Stimulated activated memory B cell treated with anti-CD40 and anti-IgM and Interleukin-4, amounts not matched to agents 10 μg/mL and 1 μg/mL and 100 μg/mL, for 72 hours (primary cell): ENCODE measurements at regions not wholly inside any gene's neighbourhood (a gene's known extent, or its start where the extent isn't known, plus 50 kb on each side); places are given as distances from the start of the nearest gene placed in this dataset.
"Not testable (repeated sequence)": the region's sequence is repeated elsewhere in the genome, so short reads cannot be mapped to it uniquely, and the experiment has no call there.

ENCODE experiments used
- ATAC-seq: fragments of 150-1000 bp; cut with Tn5 transposase; 2 replicates; pipeline ENCODE4 v1.10.0; 2021
- H3K27ac Mint-ChIP-seq: one replicate; pipeline ENCODE4 v1.8.0; 2022; ENCODE audit warnings: mild to moderate bottlenecking, mixed read lengths
- H3K27me3 Mint-ChIP-seq: one replicate; pipeline ENCODE4 v1.8.0; 2022; ENCODE audit warnings: mixed read lengths
- H3K36me3 Mint-ChIP-seq: one replicate; pipeline ENCODE4 v1.8.0; 2022; ENCODE audit warnings: mixed read lengths
- H3K4me1 Mint-ChIP-seq: one replicate; pipeline ENCODE4 v1.8.0; 2022; ENCODE audit warnings: mixed read lengths
- H3K4me3 Mint-ChIP-seq: one replicate; pipeline ENCODE4 v1.8.0; 2022; ENCODE audit warnings: mild to moderate bottlenecking, moderate library complexity, mixed read lengths
- H3K9me3 Mint-ChIP-seq: one replicate; pipeline ENCODE4 v1.8.0; 2022; ENCODE audit warnings: mixed read lengths

DNA sequence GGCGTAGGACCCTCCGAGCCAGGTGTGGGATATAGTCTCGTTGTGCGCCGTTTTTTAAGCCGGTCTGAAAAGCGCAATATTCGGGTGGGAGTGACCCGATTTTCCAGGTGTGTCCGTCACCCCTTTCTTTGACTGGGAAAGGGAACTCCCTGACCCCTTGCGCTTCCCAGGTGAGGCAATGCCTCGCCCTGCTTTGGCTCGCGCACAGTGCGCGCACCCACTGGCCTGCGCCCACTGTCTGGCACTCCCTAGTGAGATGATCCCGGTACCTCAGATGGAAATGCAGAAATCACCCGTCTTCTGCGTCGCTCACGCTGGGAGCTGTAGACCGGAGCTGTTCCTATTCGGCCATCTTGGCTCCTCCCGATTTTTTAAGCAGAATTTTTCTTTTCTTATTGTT, 323.9 kb downstream of the NUF2 start:
- H3K4me3 Mint-ChIP-seq, ATAC-seq, H3K4me1 Mint-ChIP-seq, H3K36me3 Mint-ChIP-seq, H3K27ac Mint-ChIP-seq, H3K27me3 Mint-ChIP-seq, H3K9me3 Mint-ChIP-seq: not testable (repeated sequence)

GRCh38 chr1:163650624-163651023, 328.9 kb downstream of the NUF2 start:
- H3K9me3 Mint-ChIP-seq = no peaks in the 10 kb centered on the region
- H3K36me3 Mint-ChIP-seq = no peaks in the 10 kb centered on the region
- H3K27ac Mint-ChIP-seq = no peak overlapping the region
- no peaks in the 10 kb centered on the region for H3K27me3 Mint-ChIP-seq
- ATAC-seq = no peak
- H3K4me1 Mint-ChIP-seq = no peaks in the 10 kb centered on the region
- H3K4me3 Mint-ChIP-seq = no peak overlapping the region

- no peaks in the 10 kb centered on the region for H3K36me3 Mint-ChIP-seq
- H3K27me3 Mint-ChIP-seq = no peaks in the 10 kb centered on the region
Measured at GRCh38 chr1:163652441-163652840, 330.7 kb downstream of the NUF2 start.

DNA sequence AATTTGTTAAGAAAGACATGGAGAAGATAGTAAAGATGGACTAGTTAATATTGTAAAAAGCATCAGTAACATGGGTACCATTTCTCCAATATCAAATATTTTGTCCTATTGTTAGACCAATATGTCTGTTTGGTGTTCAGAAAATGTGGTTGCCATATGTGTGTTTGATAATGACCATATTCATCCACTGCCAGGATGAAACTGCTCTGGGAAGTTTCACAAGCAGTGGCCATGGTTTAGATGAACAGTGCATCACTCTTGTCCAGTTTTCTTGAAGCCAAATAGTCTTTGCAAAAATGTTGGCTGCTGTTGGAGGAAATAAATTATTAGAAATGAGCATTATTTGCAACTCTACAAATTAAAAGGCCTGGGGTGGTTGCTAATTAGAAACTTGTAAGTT, 333.8 kb downstream of the NUF2 start:
- no peaks in the 10 kb centered on the region for H3K4me1 Mint-ChIP-seq
- H3K4me3 Mint-ChIP-seq = no peak overlapping the region
- no peaks in the 10 kb centered on the region for H3K9me3 Mint-ChIP-seq

More at GRCh38 chr1:163652441-163652840, 330.7 kb downstream of the NUF2 start:
- ATAC-seq = no peak
- no peaks in the 10 kb centered on the region for H3K4me1 Mint-ChIP-seq
- no peak overlapping the region for H3K4me3 Mint-ChIP-seq
- H3K27ac Mint-ChIP-seq = no peak overlapping the region
- no peaks in the 10 kb centered on the region for H3K9me3 Mint-ChIP-seq

GRCh38 chr1:163656095-163656759, 334.5 kb downstream of the NUF2 start:
- no peaks in the 10 kb centered on the region for H3K9me3 Mint-ChIP-seq
- no peaks in the 10 kb centered on the region for H3K27me3 Mint-ChIP-seq
- H3K4me3 Mint-ChIP-seq = no peak overlapping the region
- no peak overlapping the region for H3K27ac Mint-ChIP-seq
- ATAC-seq = no peak
- H3K36me3 Mint-ChIP-seq = no peaks in the 10 kb centered on the region
- no peaks in the 10 kb centered on the region for H3K4me1 Mint-ChIP-seq

More for the DNA sequence above, 333.8 kb downstream of the NUF2 start:
- Mint-ChIP-seq H3K27ac (no peak overlapping the region), H3K27me3 (no peaks in the 10 kb centered on the region), H3K36me3 (no peaks in the 10 kb centered on the region)
- ATAC-seq = no peak

DNA sequence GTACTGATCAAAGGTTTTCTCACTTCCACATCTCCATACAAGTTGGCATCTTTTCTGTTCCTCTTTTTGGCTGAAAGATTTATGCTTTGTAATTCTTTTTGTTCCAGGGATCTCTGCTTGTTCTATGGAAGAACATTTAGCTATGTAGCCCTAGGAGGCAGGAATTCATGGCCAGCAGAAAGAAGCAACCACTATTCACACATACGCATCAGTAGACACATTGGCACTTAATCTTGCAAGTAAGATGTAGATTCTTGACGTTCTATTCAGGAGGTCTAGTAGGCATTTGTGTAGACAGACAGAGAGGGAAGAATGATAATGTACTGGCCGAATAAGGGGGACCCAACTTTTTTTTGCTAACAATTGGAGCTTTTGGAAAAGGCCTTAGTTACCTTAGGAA, 336.0 kb downstream of the NUF2 start:
- Mint-ChIP-seq H3K27ac (no peak overlapping the region), H3K4me3 (no peak overlapping the region), H3K9me3 (no peaks in the 10 kb centered on the region), H3K36me3 (no peaks in the 10 kb centered on the region), H3K4me1 (no peaks in the 10 kb centered on the region), H3K27me3 (no peaks in the 10 kb centered on the region)
- ATAC-seq = no peak

DNA sequence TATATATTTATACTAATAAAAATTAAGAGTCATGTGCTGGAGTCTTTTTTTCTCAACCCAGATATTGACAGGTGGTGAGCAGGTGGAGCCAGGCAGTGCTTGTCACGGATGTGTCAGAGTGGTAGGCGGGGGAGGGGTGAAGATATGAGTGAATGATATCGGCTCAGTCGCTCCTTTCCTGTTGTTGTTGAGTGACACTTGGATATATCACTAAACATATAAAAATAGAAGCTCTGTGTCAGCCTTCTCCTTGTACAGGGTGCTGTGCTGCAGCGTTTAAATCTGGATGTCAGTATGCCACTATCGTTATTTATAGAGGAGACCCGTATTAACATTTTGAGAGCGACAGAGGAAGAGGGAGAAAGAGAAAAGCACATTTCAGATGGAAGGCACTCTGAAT, 339.6 kb downstream of the NUF2 start:
- Mint-ChIP-seq H3K4me3 (no peak overlapping the region), H3K4me1 (no peaks in the 10 kb centered on the region), H3K27ac (no peak overlapping the region), H3K36me3 (no peaks in the 10 kb centered on the region), H3K9me3 (no peaks in the 10 kb centered on the region), H3K27me3 (no peaks in the 10 kb centered on the region)
- ATAC-seq = no peak

DNA sequence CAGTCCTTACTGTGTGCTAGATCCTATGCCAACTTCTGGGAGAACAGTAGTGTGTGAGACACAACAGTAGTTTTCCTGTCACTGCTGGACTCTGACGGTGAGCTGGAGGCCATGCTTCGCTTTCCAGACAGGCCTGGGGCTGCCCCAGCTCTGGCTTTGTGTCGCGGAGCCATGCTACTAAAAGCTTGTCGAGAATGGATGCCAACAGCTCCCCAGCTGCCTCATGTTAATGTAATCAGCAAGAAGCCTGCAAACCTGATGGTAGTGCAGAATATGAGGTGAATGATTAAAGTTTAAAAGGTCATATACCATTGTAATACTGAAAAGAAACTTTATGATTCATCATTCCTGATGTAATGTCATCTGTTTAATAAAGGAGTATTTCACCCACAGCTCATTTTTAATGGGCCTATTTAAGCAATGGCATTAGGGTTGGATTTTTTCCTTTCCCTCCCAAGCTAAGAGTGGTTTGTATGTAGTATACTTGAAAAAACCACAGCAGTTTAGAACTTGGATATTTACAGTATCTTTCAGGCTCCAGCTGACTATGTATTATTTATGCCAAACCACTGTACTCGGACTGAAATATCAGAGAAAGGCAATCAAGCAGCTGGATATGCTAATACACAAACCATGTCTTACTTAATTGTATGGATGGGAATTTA, 343.0 kb downstream of the NUF2 start:
- Mint-ChIP-seq H3K27me3 (no peaks in the 10 kb centered on the region), H3K36me3 (no peaks in the 10 kb centered on the region), H3K9me3 (no peaks in the 10 kb centered on the region), H3K4me3 (no peak overlapping the region), H3K4me1 (no peaks in the 10 kb centered on the region), H3K27ac (no peak overlapping the region)
- ATAC-seq = no peak

DNA sequence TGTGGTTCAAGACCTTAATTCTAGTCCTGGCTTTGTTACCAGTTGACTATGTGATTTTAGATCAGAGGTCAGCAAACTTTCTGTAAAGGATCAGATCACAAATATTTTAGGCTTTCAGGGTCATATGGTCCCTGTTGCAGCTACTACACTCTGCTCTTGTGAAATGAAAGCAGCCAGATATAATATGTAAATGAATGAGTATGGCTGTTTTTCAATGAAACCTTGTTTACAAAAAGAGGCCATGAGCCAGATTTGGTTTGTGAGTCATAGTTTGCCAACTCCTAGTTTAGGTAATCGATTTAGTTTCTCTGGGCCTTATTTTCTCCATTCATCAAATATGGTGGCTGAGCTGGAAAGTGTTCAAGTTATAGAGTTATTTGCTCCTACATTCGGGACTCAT, 346.7 kb downstream of the NUF2 start:
- Mint-ChIP-seq H3K4me1 (no peaks in the 10 kb centered on the region), H3K9me3 (no peaks in the 10 kb centered on the region), H3K27me3 (no peaks in the 10 kb centered on the region), H3K4me3 (no peak overlapping the region), H3K36me3 (no peaks in the 10 kb centered on the region), H3K27ac (no peak overlapping the region)
- ATAC-seq = no peak

DNA sequence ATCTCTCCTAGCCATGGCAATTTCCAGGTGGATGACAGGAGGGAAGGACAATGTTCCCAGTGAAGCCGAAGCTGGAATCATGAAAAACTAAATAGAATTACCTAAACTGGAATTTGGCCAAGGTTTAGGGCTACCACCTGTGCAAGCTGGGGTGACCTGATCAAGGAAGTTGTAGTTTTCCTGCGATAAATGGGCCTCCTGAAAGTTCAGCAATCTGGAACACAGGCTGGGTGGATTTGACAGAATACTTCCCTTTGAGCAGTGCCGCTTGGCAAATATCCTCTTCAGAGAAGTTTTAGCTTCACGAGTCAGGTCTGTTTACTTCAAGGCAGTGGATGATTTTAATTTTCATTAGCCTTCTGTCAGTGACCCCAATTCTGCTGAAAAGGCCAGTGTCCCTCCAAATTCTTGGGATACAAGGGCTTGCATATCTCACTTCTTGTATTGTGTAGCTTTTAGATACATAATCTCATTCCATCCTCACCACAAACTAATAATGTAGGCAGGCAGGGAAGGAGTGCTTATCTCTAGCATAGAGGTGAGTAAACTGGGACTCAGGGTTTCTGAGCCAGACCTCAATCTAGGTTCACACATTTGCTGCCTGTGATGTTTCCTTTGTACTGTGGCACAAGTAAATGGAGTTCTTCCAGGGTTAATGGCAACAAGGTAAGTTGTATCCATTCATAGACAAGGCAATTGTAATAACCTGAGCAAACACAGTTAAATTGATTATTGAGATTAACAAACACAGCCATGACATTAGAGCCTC, 349.4 kb downstream of the NUF2 start:
- ATAC-seq = no peak
- Mint-ChIP-seq H3K36me3 (no peaks in the 10 kb centered on the region), H3K4me1 (no peaks in the 10 kb centered on the region), H3K27ac (no peak overlapping the region), H3K27me3 (no peaks in the 10 kb centered on the region), H3K4me3 (no peak overlapping the region), H3K9me3 (no peaks in the 10 kb centered on the region)

DNA sequence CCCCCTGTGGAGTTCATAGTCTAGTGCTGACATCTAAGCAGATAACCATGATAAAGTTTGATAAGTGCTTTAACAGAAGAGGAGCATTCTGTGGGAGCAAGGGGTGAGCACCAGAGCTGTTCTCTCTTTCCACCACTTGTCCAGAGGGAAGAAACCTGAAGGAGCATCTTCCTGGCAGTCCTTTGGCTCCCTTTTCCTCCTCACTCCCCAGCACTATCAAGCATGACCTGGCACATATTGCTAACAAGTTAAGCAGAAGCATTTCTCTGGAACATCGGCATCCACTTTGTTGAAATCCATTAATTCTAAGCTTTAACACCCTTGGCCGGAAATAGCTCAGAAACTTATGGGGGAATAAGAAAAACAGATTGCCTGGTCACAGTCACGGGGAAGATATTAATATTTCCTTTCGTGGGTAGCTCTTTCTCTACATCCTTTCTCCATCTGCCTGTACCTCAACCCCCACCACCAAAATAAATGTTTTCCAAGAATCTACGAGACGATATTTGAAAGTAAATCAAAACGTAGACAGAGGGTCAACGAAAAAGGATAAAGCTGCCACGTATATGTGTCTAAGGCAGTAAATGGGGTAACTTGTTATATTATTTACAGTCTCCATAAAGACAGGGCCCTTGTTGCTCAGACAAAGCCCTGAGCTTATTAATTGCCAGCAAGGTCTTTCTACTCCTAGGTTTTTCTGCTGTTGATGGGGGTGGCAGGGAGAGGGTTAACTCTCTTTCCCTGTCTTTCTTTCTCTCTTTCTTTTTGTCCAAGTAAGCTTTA, 351.4 kb downstream of the NUF2 start:
- no peak for ATAC-seq
- H3K36me3 Mint-ChIP-seq = no peaks in the 10 kb centered on the region
- no peak overlapping the region for H3K27ac Mint-ChIP-seq
- H3K9me3 Mint-ChIP-seq = no peaks in the 10 kb centered on the region
- no peak overlapping the region for H3K4me3 Mint-ChIP-seq
- no peaks in the 10 kb centered on the region for H3K4me1 Mint-ChIP-seq
- no peaks in the 10 kb centered on the region for H3K27me3 Mint-ChIP-seq

DNA sequence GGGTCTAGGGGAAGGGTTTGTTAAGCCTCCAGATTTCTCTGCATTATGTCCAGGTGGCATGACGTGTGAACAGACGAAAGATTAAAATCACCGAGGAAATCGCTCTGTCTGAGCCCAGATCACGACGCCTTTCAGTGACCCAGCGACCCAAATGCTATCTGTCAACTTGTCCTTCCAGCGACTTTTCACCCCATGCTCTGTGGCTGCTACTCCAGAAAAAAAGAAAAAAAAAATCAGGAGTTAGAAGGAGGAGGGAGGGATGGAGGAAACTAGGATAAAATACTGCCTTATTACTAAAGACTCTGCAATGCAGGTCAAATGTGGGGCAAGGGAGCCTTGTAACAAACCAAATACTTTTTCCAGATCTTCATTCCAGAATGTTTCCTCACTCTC, 352.0 kb downstream of the NUF2 start:
- Mint-ChIP-seq H3K27me3 (no peaks in the 10 kb centered on the region), H3K27ac (no peak overlapping the region), H3K4me1 (no peaks in the 10 kb centered on the region), H3K9me3 (no peaks in the 10 kb centered on the region), H3K36me3 (no peaks in the 10 kb centered on the region), H3K4me3 (no peak overlapping the region)
- no peak for ATAC-seq

DNA sequence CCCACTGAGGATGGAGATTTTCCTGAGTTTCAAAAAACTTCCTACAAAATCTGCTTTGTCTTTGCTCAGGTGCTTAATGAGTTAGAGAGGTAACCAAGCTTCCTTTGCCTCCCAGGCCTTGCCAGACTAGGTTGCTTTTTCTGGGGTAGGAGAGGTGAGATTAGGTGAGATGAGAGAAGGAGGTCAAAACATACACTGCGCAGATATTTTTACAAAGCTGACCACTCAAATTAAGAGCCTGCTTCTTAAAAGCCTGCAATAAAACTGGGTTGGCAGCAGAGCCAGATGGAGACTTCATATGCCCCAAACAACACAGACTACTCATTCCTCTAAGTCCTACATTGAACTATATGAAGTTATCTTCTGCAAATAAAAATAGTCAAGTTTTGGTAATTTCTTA, 352.5 kb downstream of the NUF2 start:
- Mint-ChIP-seq H3K4me1 (no peaks in the 10 kb centered on the region), H3K27me3 (no peaks in the 10 kb centered on the region), H3K27ac (no peak overlapping the region), H3K36me3 (no peaks in the 10 kb centered on the region), H3K4me3 (no peak overlapping the region), H3K9me3 (no peaks in the 10 kb centered on the region)
- ATAC-seq = no peak

DNA sequence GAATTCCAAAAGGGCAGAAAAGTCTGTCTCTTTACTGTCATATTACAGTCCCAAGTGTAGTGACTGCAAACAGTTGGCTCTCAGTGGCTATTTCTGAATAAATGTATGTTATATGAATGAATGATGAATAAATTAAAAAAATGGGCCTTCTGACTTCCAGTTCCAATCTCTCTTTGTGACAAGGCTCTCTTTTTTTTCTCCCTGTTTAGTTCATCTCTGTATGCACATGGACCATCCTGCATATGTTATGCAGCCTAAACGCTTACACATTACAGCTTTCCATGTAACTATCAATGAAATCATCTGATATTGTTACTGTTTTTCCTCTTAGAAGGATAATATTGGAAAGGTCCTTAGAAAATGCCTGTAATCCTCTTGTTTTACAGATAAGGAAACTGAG, 363.0 kb downstream of the NUF2 start:
- H3K4me3 Mint-ChIP-seq = no peak overlapping the region
- no peak for ATAC-seq
- no peaks in the 10 kb centered on the region for H3K4me1 Mint-ChIP-seq
- H3K27me3 Mint-ChIP-seq = no peaks in the 10 kb centered on the region
- no peaks in the 10 kb centered on the region for H3K36me3 Mint-ChIP-seq
- peaks cover 9% of the 10 kb centered on the region for H3K9me3 Mint-ChIP-seq
- no peak overlapping the region for H3K27ac Mint-ChIP-seq

- no peak overlapping the region for H3K4me3 Mint-ChIP-seq
- no peaks in the 10 kb centered on the region for H3K4me1 Mint-ChIP-seq
- H3K27me3 Mint-ChIP-seq = no peaks in the 10 kb centered on the region
- no peak for ATAC-seq
- H3K9me3 Mint-ChIP-seq = peaks cover 10% of the 10 kb centered on the region
- H3K36me3 Mint-ChIP-seq = no peaks in the 10 kb centered on the region
- H3K27ac Mint-ChIP-seq = no peak overlapping the region
Measured at GRCh38 chr1:163692266-163692665, 370.5 kb downstream of the NUF2 start.
